ENCODE measurements at regions not wholly inside any gene's neighbourhood (a gene's known extent, or its start where the extent isn't known, plus 50 kb on each side); places are given as distances from the start of the nearest gene placed in this dataset.

GRCh38 chr1:4017636-4018365 lies 117.7 kb upstream of the C1orf174 start:
- DNase-seq, result no peak

GRCh38 chr1:4018466-4019146 lies 118.5 kb upstream of the C1orf174 start:
- no peak for DNase-seq

GRCh38 chr1:4019147-4019521 lies 119.1 kb upstream of the C1orf174 start:
- no peak for DNase-seq

GRCh38 chr1:4019606-4020331 lies 119.7 kb upstream of the C1orf174 start:
- DNase-seq, result no peak

- no peak for DNase-seq
Observed at GRCh38 chr1:4020449-4020848, 120.4 kb upstream of the C1orf174 start.

- DNase-seq, result no peak
Observed at GRCh38 chr1:4021136-4021973, 121.3 kb upstream of the C1orf174 start.

- no peak for DNase-seq
Observed at GRCh38 chr1:4021974-4022268, 121.8 kb upstream of the C1orf174 start.

- DNase-seq, result no peak
Observed at GRCh38 chr1:4022715-4023114, 122.6 kb upstream of the C1orf174 start.

- DNase-seq, result no peak
Observed at GRCh38 chr1:4023678-4024077, 123.6 kb upstream of the C1orf174 start.

- no peak for DNase-seq
Observed at GRCh38 chr1:4024811-4025210, 124.7 kb upstream of the C1orf174 start.

- no peak for DNase-seq
Observed at GRCh38 chr1:4025752-4026151, 125.7 kb upstream of the C1orf174 start.

- no peak for DNase-seq
Observed at GRCh38 chr1:4027008-4027407, 126.9 kb upstream of the C1orf174 start.

GRCh38 chr1:4027492-4028138 lies 127.5 kb upstream of the C1orf174 start:
- DNase-seq, result no peak

- no peak for DNase-seq
Observed at GRCh38 chr1:4028139-4028501, 128.0 kb upstream of the C1orf174 start.

GRCh38 chr1:4029376-4029775 lies 129.3 kb upstream of the C1orf174 start:
- DNase-seq, result no peak

GRCh38 chr1:4032571-4032970 lies 132.5 kb upstream of the C1orf174 start:
- no peak for DNase-seq

GRCh38 chr1:4033129-4033676 lies 133.1 kb upstream of the C1orf174 start:
- no peak for DNase-seq

GRCh38 chr1:4033713-4034112 lies 133.6 kb upstream of the C1orf174 start:
- DNase-seq, result no peak

GRCh38 chr1:4034318-4034887 lies 134.3 kb upstream of the C1orf174 start:
- DNase-seq, result no peak

- DNase-seq, result no peak
Observed at GRCh38 chr1:4044967-4045366, 144.9 kb upstream of the C1orf174 start.

GRCh38 chr1:4045397-4046010 lies 145.4 kb upstream of the C1orf174 start:
- no peak for DNase-seq
